Mesodermal cell (in vitro differentiated cells): ENCODE measurements at regions not wholly inside any gene's neighbourhood (a gene's known extent, or its start where the extent isn't known, plus 50 kb on each side); places are given as distances from the start of the nearest gene placed in this dataset.

Experiments used
- H3K27ac ChIP-seq: 2 replicates; pipeline ENCODE4 v1.7.0; 2013; ENCODE audit warnings: mild to moderate bottlenecking, low read depth, low read length, moderate library complexity; ENCODE audit not compliant: severe bottlenecking
- H3K36me3 ChIP-seq: 2 replicates; pipeline ENCODE4 v1.7.1; 2013; ENCODE audit warnings: mild to moderate bottlenecking, low read length, moderate library complexity; ENCODE audit not compliant: control insufficient read depth, insufficient read depth
- H3K4me1 ChIP-seq: one replicate; pipeline ENCODE4 v1.7.1; 2013; ENCODE audit warnings: mild to moderate bottlenecking, low read length; ENCODE audit not compliant: insufficient read depth, control insufficient read depth, poor library complexity, severe bottlenecking
- H3K4me3 ChIP-seq: 2 replicates; pipeline ENCODE4 v1.7.0; 2013; ENCODE audit warnings: low read length, control low read depth, mild to moderate bottlenecking; ENCODE audit not compliant: insufficient read depth, poor library complexity, severe bottlenecking; ENCODE audit errors: extremely low read depth
- H3K9me3 ChIP-seq: 2 replicates; pipeline ENCODE4 v1.7.1; 2013; ENCODE audit warnings: mild to moderate bottlenecking, low read length, moderate library complexity; ENCODE audit not compliant: control insufficient read depth
- WGBS, 2 experiments: methylation state at CpG; one replicate each; pipeline ENCODE4 v1.1.5; 2013; ENCODE audit warnings: missing lambda C conversion rate in 2 of 2; ENCODE audit not compliant: insufficient coverage in 2 of 2; 5-methylcytosine and 5-hydroxymethylcytosine counted together

- no peak overlapping the region for H3K4me3 ChIP-seq
- H3K4me1 ChIP-seq: no peaks in the 10 kb centered on the region
- no peak overlapping the region for H3K27ac ChIP-seq
- H3K36me3 ChIP-seq: no peaks in the 10 kb centered on the region
- no peaks in the 10 kb centered on the region for H3K9me3 ChIP-seq
- WGBS, 2 experiments: 71 to 74% methylated on average over 7 to 8 of the region's 8 CpGs
Measured at GRCh38 chr15:91609231-91609630, 244.3 kb upstream of the SLCO3A1 start.

GRCh38 chr15:91609966-91610365 is 243.5 kb upstream of the SLCO3A1 start:
- Histone ChIP-seq H3K4me3 (no peak overlapping the region), H3K36me3 (no peaks in the 10 kb centered on the region)
- 87 to 91% methylated on average over 12 of the region's 12 CpGs for WGBS, 2 experiments

GRCh38 chr15:91611561-91612323 is 241.8 kb upstream of the SLCO3A1 start:
- Histone ChIP-seq H3K36me3 (no peaks in the 10 kb centered on the region), H3K4me3 (no peak overlapping the region), H3K9me3 (no peaks in the 10 kb centered on the region), H3K27ac (no peak overlapping the region), H3K4me1 (no peaks in the 10 kb centered on the region)
- WGBS, 2 experiments: 77 to 79% methylated on average over 10 of the region's 10 CpGs

More at GRCh38 chr15:91609966-91610365, 243.5 kb upstream of the SLCO3A1 start:
- Histone ChIP-seq H3K27ac (no peak overlapping the region), H3K9me3 (no peaks in the 10 kb centered on the region), H3K4me1 (no peaks in the 10 kb centered on the region)

- Histone ChIP-seq H3K4me1 (peaks cover 6% of the 10 kb centered on the region), H3K27ac (no peak overlapping the region), H3K9me3 (no peaks in the 10 kb centered on the region), H3K36me3 (no peaks in the 10 kb centered on the region), H3K4me3 (no peak overlapping the region)
- 33 to 40% methylated on average over 3 of the region's 4 CpGs for WGBS, 2 experiments
Measured at GRCh38 chr15:91620229-91620628, 233.3 kb upstream of the SLCO3A1 start.

- H3K9me3 ChIP-seq: no peaks in the 10 kb centered on the region
- H3K27ac ChIP-seq: no peak overlapping the region
- H3K4me3 ChIP-seq: no peak overlapping the region
- no peaks in the 10 kb centered on the region for H3K36me3 ChIP-seq
- peaks cover 6% of the 10 kb centered on the region for H3K4me1 ChIP-seq
- no CpG with 5 or more reads among the region's 4 CpGs for WGBS, 2 experiments
Measured at GRCh38 chr15:91622235-91622634, 231.3 kb upstream of the SLCO3A1 start.

- Histone ChIP-seq H3K4me1 (peaks cover 6% of the 10 kb centered on the region), H3K36me3 (no peaks in the 10 kb centered on the region), H3K4me3 (no peak overlapping the region), H3K27ac (peak overlapping the region; percentile 41), H3K9me3 (no peaks in the 10 kb centered on the region)
- WGBS, 2 experiments: 63 to 83% methylated on average over 5 to 6 of the region's 8 CpGs
Measured at GRCh38 chr15:91622711-91623342, 230.7 kb upstream of the SLCO3A1 start.

GRCh38 chr15:91624353-91624968 is 229.0 kb upstream of the SLCO3A1 start:
- Histone ChIP-seq H3K9me3 (no peaks in the 10 kb centered on the region), H3K27ac (no peak overlapping the region), H3K36me3 (no peaks in the 10 kb centered on the region), H3K4me3 (no peak overlapping the region), H3K4me1 (peaks cover 9% of the 10 kb centered on the region)
- WGBS, 2 experiments: 85 to 86% methylated on average over 2 to 3 of the region's 3 CpGs

- Histone ChIP-seq H3K27ac (no peak overlapping the region), H3K4me3 (no peak overlapping the region), H3K4me1 (peaks cover 9% of the 10 kb centered on the region), H3K9me3 (no peaks in the 10 kb centered on the region), H3K36me3 (no peaks in the 10 kb centered on the region)
- WGBS, 2 experiments: 88 to 93% methylated on average over 4 to 6 of the region's 6 CpGs
Measured at GRCh38 chr15:91625506-91625905, 228.0 kb upstream of the SLCO3A1 start.

GRCh38 chr15:91627473-91628278 is 225.8 kb upstream of the SLCO3A1 start:
- Histone ChIP-seq H3K4me3 (no peak overlapping the region), H3K9me3 (no peaks in the 10 kb centered on the region), H3K36me3 (no peaks in the 10 kb centered on the region), H3K27ac (peak overlapping the region; percentile 55), H3K4me1 (peaks cover 9% of the 10 kb centered on the region)
- 61 to 68% methylated on average over 7 to 9 of the region's 11 CpGs for WGBS, 2 experiments

GRCh38 chr15:91630090-91630489 is 223.4 kb upstream of the SLCO3A1 start:
- no peaks in the 10 kb centered on the region for H3K9me3 ChIP-seq
- H3K27ac ChIP-seq: no peak overlapping the region
- WGBS, 2 experiments: 83 to 93% methylated on average over 1 to 3 of the region's 6 CpGs
- H3K4me3 ChIP-seq: no peak overlapping the region
- H3K36me3 ChIP-seq: no peaks in the 10 kb centered on the region
- H3K4me1 ChIP-seq: peaks cover 3% of the 10 kb centered on the region
